Osteocyte (in vitro differentiated cells): ENCODE measurements at regions not wholly inside any gene's neighbourhood (a gene's known extent, or its start where the extent isn't known, plus 50 kb on each side); places are given as distances from the start of the nearest gene placed in this dataset.

Experiments
- DNase-seq: peaks from one replicate; pipeline ENCODE4 v3.0.0; 2021; ENCODE audit warnings: mixed read lengths; ENCODE audit not compliant: unreplicated experiment; ENCODE audit errors: extremely low spot score
- H3K27ac Mint-ChIP-seq: one replicate; pipeline ENCODE4 v1.8.0; 2021; ENCODE audit warnings: mild to moderate bottlenecking, mixed read lengths; ENCODE audit not compliant: unreplicated experiment
- H3K27me3 Mint-ChIP-seq: one replicate; pipeline ENCODE4 v1.8.0; 2021; ENCODE audit warnings: mixed read lengths; ENCODE audit not compliant: unreplicated experiment
- H3K36me3 Mint-ChIP-seq: one replicate; pipeline ENCODE4 v1.8.0; 2021; ENCODE audit warnings: mixed read lengths; ENCODE audit not compliant: unreplicated experiment
- H3K4me1 Mint-ChIP-seq: one replicate; pipeline ENCODE4 v1.8.0; 2021; ENCODE audit warnings: mixed read lengths; ENCODE audit not compliant: unreplicated experiment
- H3K4me3 Mint-ChIP-seq: one replicate; pipeline ENCODE4 v1.8.0; 2021; ENCODE audit warnings: mild to moderate bottlenecking, moderate library complexity, mixed read lengths; ENCODE audit not compliant: unreplicated experiment
- H3K9me3 Mint-ChIP-seq: one replicate; pipeline ENCODE4 v1.8.0; 2021; ENCODE audit warnings: mixed read lengths; ENCODE audit not compliant: unreplicated experiment
- CTCF ChIP-seq: fragments of 200-600 bp; sonication (generic); IDR thresholded peaks from 2 replicates; pipeline ENCODE4 v1.5.0; 2021; ENCODE audit warnings: antibody characterized with exemption, mild to moderate bottlenecking, moderate library complexity

- peak overlapping the region; percentile 72 for H3K27ac Mint-ChIP-seq
- DNase-seq: no peak
- H3K4me1 Mint-ChIP-seq: peaks cover 77% of the 10 kb centered on the region
- no peak overlapping the region for H3K4me3 Mint-ChIP-seq
- H3K36me3 Mint-ChIP-seq: peaks cover 20% of the 10 kb centered on the region
- no peak for TF ChIP-seq CTCF
- no peaks in the 10 kb centered on the region for H3K9me3 Mint-ChIP-seq
- H3K27me3 Mint-ChIP-seq: no peaks in the 10 kb centered on the region
Observed at GRCh38 chr7:130894909-130895750, 161.1 kb upstream of the KLF14 start.

GRCh38 chr7:130896051-130896881 lies 162.3 kb upstream of the KLF14 start:
- no peak for DNase-seq
- Mint-ChIP-seq H3K9me3 (no peaks in the 10 kb centered on the region), H3K4me1 (peaks cover 77% of the 10 kb centered on the region), H3K27me3 (no peaks in the 10 kb centered on the region), H3K4me3 (no peak overlapping the region), H3K27ac (peak overlapping the region; percentile 91), H3K36me3 (peaks cover 20% of the 10 kb centered on the region)
- TF ChIP-seq CTCF: no peak

- H3K4me3 Mint-ChIP-seq: peak overlapping the region; percentile 23
- no peaks in the 10 kb centered on the region for H3K9me3 Mint-ChIP-seq
- no peaks in the 10 kb centered on the region for H3K27me3 Mint-ChIP-seq
- peak; percentile 89 for DNase-seq
- peak; percentile 87 for TF ChIP-seq CTCF
- peaks cover 20% of the 10 kb centered on the region for H3K36me3 Mint-ChIP-seq
- peak overlapping the region; percentile 91 for H3K27ac Mint-ChIP-seq
- H3K4me1 Mint-ChIP-seq: peaks cover 78% of the 10 kb centered on the region
Observed at GRCh38 chr7:130896898-130897514, 163.0 kb upstream of the KLF14 start.

- H3K36me3 Mint-ChIP-seq: peaks cover 23% of the 10 kb centered on the region
- TF ChIP-seq CTCF: no peak
- H3K27me3 Mint-ChIP-seq: no peaks in the 10 kb centered on the region
- peak overlapping the region; percentile 39 for H3K27ac Mint-ChIP-seq
- H3K9me3 Mint-ChIP-seq: no peaks in the 10 kb centered on the region
- H3K4me1 Mint-ChIP-seq: peaks cover 80% of the 10 kb centered on the region
- DNase-seq: no peak
- H3K4me3 Mint-ChIP-seq: no peak overlapping the region
Observed at GRCh38 chr7:130897515-130898419, 163.8 kb upstream of the KLF14 start.
